SJCRH30 (cell line): ENCODE measurements at regions not wholly inside any gene's neighbourhood (a gene's known extent, or its start where the extent isn't known, plus 50 kb on each side); places are given as distances from the start of the nearest gene placed in this dataset.
"Not testable (repeated sequence)": the region's sequence is repeated elsewhere in the genome, so short reads cannot be mapped to it uniquely, and the experiment has no call there.

Experiments used
- DNase-seq, 2 experiments: peaks; one replicate each; pipeline ENCODE4 v3.0.0-alpha.2; 2015 to 2020
- H3K27ac ChIP-seq: fragments of 250-450 bp; sonication (Bioruptor Pico); 2 replicates; pipeline ENCODE4 v1.5.1; 2020; ENCODE audit warnings: mild to moderate bottlenecking, moderate library complexity
- H3K27me3 ChIP-seq: fragments of 250-450 bp; sonication (Bioruptor Pico); 2 replicates; pipeline ENCODE4 v1.5.1; 2020; ENCODE audit warnings: mild to moderate bottlenecking, moderate library complexity
- H3K36me3 ChIP-seq: fragments of 250-450 bp; sonication (Bioruptor Pico); 2 replicates; pipeline ENCODE4 v1.5.1; 2020; ENCODE audit warnings: mild to moderate bottlenecking, moderate library complexity
- H3K4me1 ChIP-seq: fragments of 250-450 bp; sonication (Bioruptor Pico); 2 replicates; pipeline ENCODE4 v1.5.1; 2020; ENCODE audit warnings: mild to moderate bottlenecking, moderate library complexity
- H3K4me3 ChIP-seq: fragments of 250-450 bp; sonication (Bioruptor Pico); 2 replicates; pipeline ENCODE4 v1.5.1; 2020; ENCODE audit warnings: mild to moderate bottlenecking, moderate library complexity
- H3K9me3 ChIP-seq: fragments of 250-450 bp; sonication (Bioruptor Pico); replicated peaks from 2 replicates; pipeline ENCODE4 v1.5.1; 2020; ENCODE audit warnings: mild to moderate bottlenecking, moderate library complexity

DNA sequence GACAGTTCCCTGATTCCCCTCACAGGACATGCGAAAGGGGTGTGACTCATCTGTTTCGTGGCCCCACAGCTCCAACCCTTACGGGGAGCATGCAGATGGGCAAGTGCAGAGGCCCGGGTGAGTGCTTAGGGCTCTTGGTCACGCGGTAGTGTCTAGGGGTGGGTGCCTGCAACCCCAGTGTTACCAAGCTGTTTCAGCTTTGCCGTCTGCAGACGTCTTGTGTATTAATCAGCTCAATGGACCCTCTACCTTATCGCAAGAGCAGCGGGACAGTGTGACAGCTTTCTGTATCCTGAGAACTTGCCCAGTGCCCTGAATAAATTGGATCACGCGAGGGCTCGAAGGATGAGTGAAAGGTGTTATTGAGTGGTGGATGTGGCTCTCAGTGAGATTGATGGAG is 816.4 kb upstream of the ANO3 start:
- no peaks in the 10 kb centered on the region for H3K9me3 ChIP-seq
- no peaks in the 10 kb centered on the region for H3K36me3 ChIP-seq
- no peak for DNase-seq
- no peak overlapping the region for H3K27ac ChIP-seq
- no peaks in the 10 kb centered on the region for H3K4me1 ChIP-seq
- no peaks in the 10 kb centered on the region for H3K27me3 ChIP-seq
- H3K4me3 ChIP-seq: no peak overlapping the region

DNA sequence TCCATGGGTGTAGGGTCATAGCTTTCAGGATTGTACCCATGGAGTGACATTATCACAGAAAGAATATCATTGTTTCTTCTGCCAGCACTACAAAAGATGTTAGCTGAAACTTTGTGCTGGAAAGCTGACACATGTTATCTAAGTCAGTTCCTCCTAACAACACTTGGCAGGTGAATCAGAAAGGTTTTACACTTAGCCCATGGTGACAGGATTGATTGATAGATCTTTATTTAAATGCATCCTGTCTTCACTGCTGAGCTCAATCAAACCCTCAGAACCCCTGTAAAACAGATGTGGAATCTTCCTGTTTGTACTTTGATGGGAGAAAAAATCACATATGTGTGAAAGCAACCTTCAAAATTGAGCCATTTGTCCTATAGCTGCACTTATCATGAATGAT is 811.5 kb upstream of the ANO3 start:
- Histone ChIP-seq H3K4me1 (no peaks in the 10 kb centered on the region), H3K9me3 (no peaks in the 10 kb centered on the region), H3K4me3 (no peak overlapping the region), H3K27ac (no peak overlapping the region), H3K36me3 (no peaks in the 10 kb centered on the region), H3K27me3 (no peaks in the 10 kb centered on the region)
- DNase-seq: no peak

DNA sequence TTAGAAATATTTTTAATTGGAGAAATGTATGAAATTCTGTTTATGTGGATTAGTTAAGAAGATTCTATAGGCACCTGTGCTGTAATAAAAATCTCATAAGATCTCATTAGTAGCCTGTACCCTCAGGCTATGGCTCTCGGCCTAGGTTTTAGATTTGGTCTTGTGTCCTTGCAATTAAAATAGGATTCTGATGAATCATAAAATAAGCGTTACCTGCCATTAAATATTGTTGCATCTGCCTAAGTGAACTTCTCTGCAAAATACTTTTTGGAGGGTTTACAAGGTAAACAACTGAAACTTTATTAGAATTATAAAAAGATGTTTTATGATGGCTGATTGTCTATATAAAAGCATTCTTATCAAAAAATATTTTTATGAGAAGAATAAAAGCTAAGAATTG is 804.1 kb upstream of the ANO3 start:
- Histone ChIP-seq H3K27me3 (no peaks in the 10 kb centered on the region), H3K9me3 (no peaks in the 10 kb centered on the region), H3K4me3 (no peak overlapping the region), H3K36me3 (no peaks in the 10 kb centered on the region), H3K4me1 (no peaks in the 10 kb centered on the region), H3K27ac (no peak overlapping the region)
- DNase-seq: no peak

DNA sequence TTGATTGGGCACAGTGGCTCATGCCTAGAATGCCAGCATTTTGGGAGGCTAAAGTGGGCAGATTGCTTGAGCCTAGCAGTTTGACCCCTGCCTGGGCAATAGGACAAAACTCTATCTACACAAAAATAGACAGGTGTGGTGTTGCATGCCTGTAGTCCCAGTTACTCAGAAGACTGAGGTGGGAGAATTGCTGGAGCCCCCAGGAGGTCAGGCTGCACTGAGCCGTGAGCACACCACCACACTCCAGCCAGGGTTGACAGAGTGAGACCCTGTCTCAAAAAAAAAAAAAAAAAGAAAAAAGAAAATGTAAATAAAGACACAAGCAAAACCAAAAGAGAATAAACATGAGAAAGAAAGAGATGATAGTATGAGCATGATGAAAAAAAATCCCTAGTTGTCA is 802.4 kb upstream of the ANO3 start:
- H3K9me3 ChIP-seq: no peaks in the 10 kb centered on the region
- H3K27ac ChIP-seq: no peak overlapping the region
- H3K27me3 ChIP-seq: no peaks in the 10 kb centered on the region
- no peak for DNase-seq
- no peaks in the 10 kb centered on the region for H3K36me3 ChIP-seq
- no peak overlapping the region for H3K4me3 ChIP-seq
- no peaks in the 10 kb centered on the region for H3K4me1 ChIP-seq

DNA sequence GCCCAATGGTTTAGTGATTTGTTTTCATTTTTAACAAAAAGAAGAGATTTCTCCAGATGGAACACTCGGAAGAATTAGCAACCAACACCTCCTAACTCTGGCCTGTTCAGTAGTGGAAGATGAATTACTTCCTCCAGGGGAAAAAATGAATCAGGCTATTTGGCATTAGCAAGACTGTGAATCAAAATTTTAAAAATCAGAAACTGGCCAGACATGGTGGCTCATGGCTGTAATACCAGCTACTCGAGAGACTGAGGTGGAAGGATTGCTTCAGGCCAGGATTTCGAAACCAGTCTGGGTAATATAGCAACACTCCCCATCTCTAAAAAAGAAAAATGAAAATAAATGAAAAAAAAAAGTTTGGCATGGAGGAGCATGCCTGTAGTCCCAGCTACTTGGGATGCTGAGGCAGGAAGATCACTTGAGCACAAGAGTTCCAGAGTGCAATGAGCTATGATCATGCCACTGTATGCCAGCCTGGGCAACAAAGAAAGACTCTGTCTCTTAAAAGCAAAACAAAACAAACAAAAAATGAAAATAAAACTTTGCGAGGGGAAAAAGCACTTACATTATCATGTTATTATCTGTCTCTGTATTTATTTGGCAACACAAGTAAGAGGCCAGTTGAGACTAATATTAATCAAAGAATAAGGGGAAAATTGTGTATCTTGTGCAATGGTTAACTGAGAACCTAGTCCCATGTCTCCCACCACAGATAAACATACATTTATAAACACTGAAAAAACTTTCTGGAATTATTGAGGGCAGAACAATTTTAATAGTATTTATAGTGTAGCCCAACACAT is 796.3 kb upstream of the ANO3 start:
- Histone ChIP-seq H3K27ac (no peak overlapping the region), H3K36me3 (no peaks in the 10 kb centered on the region), H3K27me3 (no peaks in the 10 kb centered on the region), H3K4me1 (no peaks in the 10 kb centered on the region), H3K9me3 (no peaks in the 10 kb centered on the region), H3K4me3 (no peak overlapping the region)
- no peak for DNase-seq

DNA sequence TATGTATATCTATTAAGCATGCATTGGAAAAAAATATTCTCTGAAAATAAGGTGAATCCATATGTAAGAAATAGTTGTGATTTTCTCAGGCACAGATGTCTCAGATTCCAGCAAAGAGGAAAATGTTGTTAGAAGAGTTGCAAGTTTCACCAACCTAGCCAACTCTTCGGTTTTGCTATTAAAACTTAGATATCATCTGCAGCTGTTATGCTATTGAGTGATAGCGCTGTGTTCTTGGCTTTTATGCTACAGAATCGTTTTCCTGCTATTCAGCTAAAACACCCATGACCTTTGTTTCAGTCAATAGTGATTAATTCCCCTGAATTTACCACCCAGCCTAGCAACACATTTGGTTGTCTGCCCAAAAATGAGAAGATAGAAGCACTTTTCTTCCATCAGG is 795.6 kb upstream of the ANO3 start:
- DNase-seq: peak in 1 of 2 experiments; percentile 32
- Histone ChIP-seq H3K27me3 (no peaks in the 10 kb centered on the region), H3K36me3 (no peaks in the 10 kb centered on the region), H3K4me3 (no peak overlapping the region), H3K27ac (no peak overlapping the region), H3K4me1 (no peaks in the 10 kb centered on the region), H3K9me3 (no peaks in the 10 kb centered on the region)

DNA sequence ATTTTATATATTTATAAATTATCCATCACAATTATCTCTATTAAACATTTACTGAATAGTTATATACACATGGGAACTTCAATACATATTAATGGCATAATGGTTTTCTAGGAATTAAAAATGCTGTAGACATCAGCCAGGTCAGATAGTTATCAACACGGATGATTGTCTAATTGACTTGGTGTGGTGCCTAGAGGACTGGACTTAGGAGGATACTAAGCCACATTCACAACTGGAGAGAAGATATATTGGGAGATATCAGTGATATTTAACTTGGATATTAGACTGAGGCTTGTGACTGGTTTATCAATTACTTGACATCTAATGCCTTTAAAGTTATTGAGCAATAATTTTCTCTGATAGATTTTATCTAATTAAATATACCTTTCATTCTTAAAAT is 794.5 kb upstream of the ANO3 start:
- H3K27me3 ChIP-seq: no peaks in the 10 kb centered on the region
- H3K4me1 ChIP-seq: no peaks in the 10 kb centered on the region
- no peak for DNase-seq
- no peak overlapping the region for H3K4me3 ChIP-seq
- no peaks in the 10 kb centered on the region for H3K9me3 ChIP-seq
- no peak overlapping the region for H3K27ac ChIP-seq
- no peaks in the 10 kb centered on the region for H3K36me3 ChIP-seq

DNA sequence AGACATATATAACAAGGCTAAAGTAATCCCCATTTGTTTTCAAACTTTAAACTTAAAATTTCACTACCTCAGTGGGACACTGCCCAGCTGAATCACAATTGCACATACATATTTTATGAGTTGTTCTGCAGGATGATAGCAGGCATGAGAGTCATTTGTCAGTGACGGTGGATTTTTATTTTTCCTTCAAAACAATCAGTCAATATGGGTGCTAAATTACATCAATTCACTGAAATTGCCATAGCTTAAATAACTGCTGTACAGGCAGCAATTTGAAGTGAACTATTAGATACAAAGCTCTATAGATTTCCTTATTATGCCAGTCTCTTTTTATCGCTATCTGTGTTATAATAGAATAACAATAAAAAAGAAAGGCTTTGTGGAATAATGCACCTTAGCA is 784.6 kb upstream of the ANO3 start:
- no peaks in the 10 kb centered on the region for H3K27me3 ChIP-seq
- H3K4me3 ChIP-seq: no peak overlapping the region
- no peaks in the 10 kb centered on the region; the same call in 1 of the 2 replicates for H3K4me1 ChIP-seq
- no peak for DNase-seq
- no peak overlapping the region for H3K27ac ChIP-seq
- H3K9me3 ChIP-seq: no peaks in the 10 kb centered on the region
- no peaks in the 10 kb centered on the region for H3K36me3 ChIP-seq

DNA sequence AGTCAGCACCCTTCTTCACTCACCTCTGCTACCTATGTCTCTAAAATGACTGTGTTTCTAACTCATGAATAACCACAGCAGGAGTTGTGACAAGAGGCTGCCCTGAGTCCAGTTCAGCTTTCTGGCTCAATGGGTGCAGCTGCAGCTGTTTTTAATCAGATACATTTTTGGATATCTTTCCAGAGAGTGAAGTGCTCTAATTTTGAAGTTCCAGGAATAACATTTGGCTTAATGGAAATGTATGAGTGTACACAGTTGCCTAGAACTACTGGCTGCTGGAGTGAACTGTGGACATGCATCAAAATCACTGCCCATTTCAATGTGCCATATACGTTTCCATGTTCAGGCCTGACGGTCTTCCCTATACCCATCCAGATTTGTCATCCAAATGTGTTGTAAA is 769.5 kb upstream of the ANO3 start:
- Histone ChIP-seq H3K4me3 (no peak overlapping the region), H3K36me3 (no peaks in the 10 kb centered on the region), H3K27me3 (no peaks in the 10 kb centered on the region), H3K27ac (no peak overlapping the region), H3K9me3 (no peaks in the 10 kb centered on the region), H3K4me1 (no peaks in the 10 kb centered on the region)
- peak in 1 of 2 experiments; percentile 6 for DNase-seq

DNA sequence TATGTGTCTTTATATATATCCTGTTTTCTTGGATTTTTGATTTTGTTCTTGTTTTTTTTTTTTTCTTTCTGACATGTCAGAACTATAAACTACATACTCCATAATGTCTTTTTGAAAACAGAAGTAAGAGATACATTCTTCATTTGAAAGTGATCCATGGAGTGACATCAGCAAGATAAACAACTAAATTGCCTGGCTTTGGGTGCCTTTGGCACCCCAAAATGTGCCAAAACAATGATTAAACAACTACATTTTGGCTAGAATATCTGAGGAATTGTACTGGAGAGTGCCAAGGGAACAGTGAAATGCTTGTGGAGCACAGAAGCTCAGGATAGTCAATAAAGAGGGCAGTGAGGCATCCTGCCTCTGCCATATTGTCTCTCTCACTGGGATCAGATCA is 766.1 kb upstream of the ANO3 start:
- H3K27ac ChIP-seq: no peak overlapping the region
- no peaks in the 10 kb centered on the region for H3K9me3 ChIP-seq
- no peaks in the 10 kb centered on the region for H3K27me3 ChIP-seq
- H3K4me1 ChIP-seq: no peaks in the 10 kb centered on the region
- no peak for DNase-seq
- H3K36me3 ChIP-seq: no peaks in the 10 kb centered on the region
- H3K4me3 ChIP-seq: no peak overlapping the region

DNA sequence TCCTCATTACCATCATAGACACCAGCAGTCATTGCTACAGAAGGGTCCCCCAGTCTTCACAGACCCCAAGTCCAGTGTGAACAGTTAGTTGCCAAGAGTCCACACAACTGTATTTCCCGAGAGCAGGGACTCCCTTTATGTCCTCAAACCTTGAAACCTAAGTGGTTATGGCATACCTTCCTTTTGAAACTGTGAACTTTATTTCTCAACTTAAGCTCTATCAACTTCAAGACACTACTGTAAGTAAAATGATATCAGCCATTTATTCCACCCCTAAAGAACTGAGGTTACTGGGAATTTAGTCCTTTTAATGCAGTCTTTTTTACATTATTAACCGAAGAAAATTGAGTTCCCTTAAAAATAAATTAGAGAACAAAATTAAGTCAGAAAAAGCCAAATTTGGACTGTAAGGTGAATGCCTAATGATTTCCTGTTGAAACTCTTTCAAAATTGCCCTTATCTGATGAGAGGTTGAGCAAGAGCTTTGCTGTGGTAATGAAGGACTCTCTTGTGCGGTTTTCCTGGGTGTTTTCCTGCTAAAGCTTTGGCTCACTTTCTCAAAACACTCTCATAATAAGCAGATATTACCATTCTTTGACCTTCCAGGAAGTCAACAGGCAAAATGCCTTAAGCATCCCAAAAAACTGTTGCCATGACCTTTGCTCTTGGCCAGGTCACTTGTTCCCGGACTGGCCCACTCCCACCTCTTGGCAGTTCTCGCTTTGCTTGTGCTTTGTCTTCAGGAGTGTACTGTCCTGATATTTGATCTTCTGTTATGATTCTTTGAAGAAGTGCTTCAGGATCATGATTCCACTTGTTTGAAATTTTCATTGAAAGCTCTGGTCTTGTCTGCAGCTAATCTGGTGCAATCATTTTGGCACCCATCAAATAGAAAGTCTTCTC is 765.4 kb upstream of the ANO3 start:
- DNase-seq: no peak
- no peaks in the 10 kb centered on the region for H3K36me3 ChIP-seq
- H3K4me1 ChIP-seq: no peaks in the 10 kb centered on the region
- H3K4me3 ChIP-seq: no peak overlapping the region
- H3K27me3 ChIP-seq: no peaks in the 10 kb centered on the region
- H3K27ac ChIP-seq: no peak overlapping the region
- H3K9me3 ChIP-seq: no peaks in the 10 kb centered on the region

DNA sequence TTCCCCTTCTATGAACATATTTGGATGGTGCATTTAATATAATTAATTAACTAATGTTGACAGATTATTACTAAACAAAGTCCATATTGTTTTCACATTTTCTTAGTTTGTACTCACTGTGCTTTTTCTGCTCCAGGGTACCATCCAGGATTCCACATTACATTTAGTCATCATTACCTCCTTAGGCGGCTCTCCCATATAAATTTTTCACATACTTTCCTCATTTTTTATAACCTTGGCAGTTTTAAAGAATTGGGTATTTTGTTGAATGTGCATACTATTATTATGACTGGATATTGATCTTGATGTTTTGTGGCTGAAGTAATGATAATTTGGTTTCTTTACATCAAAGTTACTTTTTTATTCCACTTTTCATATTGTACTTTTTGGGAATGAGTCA is 755.6 kb upstream of the ANO3 start:
- Histone ChIP-seq H3K9me3 (no peaks in the 10 kb centered on the region), H3K27me3 (no peaks in the 10 kb centered on the region), H3K4me3 (no peak overlapping the region), H3K4me1 (no peaks in the 10 kb centered on the region), H3K27ac (no peak overlapping the region), H3K36me3 (no peaks in the 10 kb centered on the region)
- no peak for DNase-seq

DNA sequence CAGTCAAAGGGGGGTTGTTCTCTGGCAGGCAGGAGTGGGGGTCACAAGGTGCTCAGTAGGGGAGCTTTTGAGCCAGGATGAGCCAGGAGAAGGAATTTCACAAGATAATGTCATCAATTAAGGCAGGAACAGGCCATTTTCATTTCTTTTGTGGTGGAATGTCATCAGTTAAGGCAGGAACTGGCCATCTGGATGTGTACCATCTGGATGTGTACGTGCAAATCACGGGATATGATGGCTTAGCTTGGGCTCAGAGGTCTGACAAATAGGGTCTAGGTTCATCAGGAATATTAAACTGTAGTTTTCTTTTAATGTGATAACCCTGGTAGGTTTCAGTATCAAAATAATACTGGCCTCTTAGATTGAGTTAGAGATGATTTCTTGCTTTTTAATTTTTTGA is 752.4 kb upstream of the ANO3 start:
- not testable (repeated sequence) for H3K36me3 ChIP-seq, DNase-seq, H3K27me3 ChIP-seq, H3K27ac ChIP-seq, H3K4me3 ChIP-seq, H3K4me1 ChIP-seq, H3K9me3 ChIP-seq

DNA sequence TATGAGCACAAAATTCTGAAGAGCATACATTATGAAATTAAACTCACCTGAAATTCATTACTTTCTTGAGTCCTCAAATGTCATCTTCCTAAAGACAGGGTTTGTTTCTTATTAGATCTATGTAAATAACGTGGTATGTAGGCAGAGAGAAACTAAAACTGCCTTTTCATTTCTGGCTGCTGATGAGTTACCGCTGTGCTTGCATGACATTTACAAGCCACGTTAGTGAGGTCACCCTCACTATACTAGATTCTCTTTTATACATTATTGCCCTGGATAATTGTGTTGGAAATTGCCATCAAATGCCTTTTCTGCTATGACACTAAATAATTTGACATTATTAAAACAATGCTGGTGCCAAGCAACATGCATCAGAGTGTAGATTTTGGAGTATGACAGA is 748.3 kb upstream of the ANO3 start:
- Histone ChIP-seq H3K27me3 (no peaks in the 10 kb centered on the region), H3K4me3 (no peak overlapping the region), H3K9me3 (no peaks in the 10 kb centered on the region), H3K27ac (no peak overlapping the region), H3K4me1 (no peaks in the 10 kb centered on the region), H3K36me3 (no peaks in the 10 kb centered on the region)
- no peak for DNase-seq

DNA sequence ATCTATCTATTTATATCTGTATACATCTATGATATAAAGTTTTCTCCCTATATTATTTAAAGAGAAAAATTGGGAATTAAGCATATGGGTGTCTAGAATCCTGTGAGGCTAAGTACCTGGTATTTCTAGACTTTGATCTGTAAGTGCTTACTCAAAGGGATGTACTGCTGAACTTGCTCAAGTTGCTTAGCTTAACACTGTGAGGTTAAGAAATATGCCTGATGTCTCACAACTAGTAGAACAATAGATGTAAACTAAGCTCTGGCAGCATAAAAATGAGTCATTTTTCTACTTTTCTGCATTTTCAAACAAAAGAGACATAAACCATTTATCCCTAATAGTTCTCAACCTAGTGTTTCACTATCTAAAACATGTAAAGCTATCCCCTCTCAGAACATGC is 744.4 kb upstream of the ANO3 start:
- Histone ChIP-seq H3K4me1 (no peaks in the 10 kb centered on the region), H3K9me3 (no peaks in the 10 kb centered on the region), H3K27ac (no peak overlapping the region), H3K4me3 (no peak overlapping the region), H3K27me3 (no peaks in the 10 kb centered on the region), H3K36me3 (no peaks in the 10 kb centered on the region)
- DNase-seq: no peak
